GM18502 (cell line): ENCODE measurements at regions not wholly inside any gene's neighbourhood (a gene's known extent, or its start where the extent isn't known, plus 50 kb on each side); places are given as distances from the start of the nearest gene placed in this dataset.

Source experiments
- ATAC-seq: cut with Tn5 transposase; IDR thresholded peaks from one replicate; pipeline ENCODE4 v1.9.1; 2021; ENCODE audit warnings: mild to moderate bottlenecking; ENCODE audit not compliant: unreplicated experiment, poor library complexity

- peak; percentile 84 for ATAC-seq
Observed at GRCh38 chr6:166106076-166106686, 61.5 kb downstream of the TBXT start.

- ATAC-seq, result peak; percentile 20
Observed at GRCh38 chr6:166105341-166106075, 62.1 kb downstream of the TBXT start.

- no peak for ATAC-seq
Observed at GRCh38 chr6:166104872-166105271, 62.8 kb downstream of the TBXT start.

DNA sequence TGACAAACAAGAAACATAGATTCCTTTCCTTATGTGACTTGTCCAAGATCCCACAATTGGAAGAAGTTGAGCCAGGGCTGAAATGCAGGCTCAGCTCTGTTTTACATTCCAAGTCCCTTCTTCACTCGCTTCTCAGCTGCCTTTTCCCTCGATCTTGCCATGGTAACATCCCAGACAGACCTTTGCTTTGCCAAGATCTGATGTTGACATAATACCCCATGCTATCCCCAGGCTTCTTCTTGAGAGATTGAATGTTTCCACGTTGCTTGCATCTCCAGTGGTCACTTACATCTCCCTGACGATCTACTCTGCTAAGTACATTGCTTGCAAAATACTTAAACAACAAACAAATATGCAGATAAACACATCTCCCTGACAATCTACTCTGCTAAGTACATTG, 63.5 kb downstream of the TBXT start:
- ATAC-seq, result no peak

DNA sequence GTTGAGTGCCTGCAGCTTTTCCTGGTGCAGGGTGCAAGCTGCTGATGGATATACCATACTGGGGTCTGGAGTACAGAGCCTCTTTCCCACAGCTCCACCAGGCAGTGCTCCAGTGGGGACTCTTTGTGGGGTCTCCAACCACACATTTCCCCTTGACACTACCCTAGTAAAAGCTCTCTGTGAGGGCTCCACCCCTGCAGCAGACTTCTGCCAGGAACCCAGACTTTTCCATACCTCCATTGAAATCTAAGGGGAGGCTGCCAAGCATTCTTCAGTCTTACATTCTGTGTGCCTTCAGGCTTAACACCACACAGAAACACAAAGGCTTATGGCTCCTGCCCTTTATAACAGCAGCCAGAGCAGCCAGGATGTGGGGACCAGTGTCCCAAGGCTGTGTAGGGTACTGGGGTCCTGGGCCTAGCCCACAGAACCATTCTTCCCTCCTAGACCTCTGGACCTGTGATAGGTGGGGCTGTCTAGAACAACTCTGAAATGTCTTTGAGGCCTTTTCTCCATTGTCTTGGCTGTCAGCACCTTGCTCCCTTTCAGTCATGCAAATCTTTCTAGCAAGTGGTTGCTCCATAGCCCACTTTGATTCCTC, 65.7 kb downstream of the TBXT start:
- no peak for ATAC-seq

- ATAC-seq, result peak; percentile 76
Observed at GRCh38 chr6:166097914-166098522, 69.6 kb downstream of the TBXT start.

DNA sequence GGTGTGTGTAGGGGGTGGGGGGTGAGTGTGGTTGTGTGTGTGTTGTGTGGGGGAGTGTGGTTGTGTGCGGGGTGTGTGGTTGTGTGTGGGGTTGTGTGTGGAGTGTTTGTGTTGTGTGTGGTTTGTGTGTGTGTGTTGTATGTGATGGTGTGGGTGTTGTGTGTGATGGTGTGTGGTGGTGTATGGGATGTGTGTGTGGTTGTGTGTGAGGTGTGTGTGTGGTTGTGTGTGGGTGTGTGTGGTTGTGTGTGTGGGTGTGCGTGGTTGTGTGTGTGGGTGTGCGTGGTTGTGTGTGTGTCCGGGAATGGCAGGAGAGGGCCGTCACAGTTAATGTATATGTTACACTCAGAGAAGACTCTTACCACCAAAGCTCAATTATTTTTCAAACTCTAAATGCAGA, 79.8 kb downstream of the TBXT start:
- no peak for ATAC-seq

DNA sequence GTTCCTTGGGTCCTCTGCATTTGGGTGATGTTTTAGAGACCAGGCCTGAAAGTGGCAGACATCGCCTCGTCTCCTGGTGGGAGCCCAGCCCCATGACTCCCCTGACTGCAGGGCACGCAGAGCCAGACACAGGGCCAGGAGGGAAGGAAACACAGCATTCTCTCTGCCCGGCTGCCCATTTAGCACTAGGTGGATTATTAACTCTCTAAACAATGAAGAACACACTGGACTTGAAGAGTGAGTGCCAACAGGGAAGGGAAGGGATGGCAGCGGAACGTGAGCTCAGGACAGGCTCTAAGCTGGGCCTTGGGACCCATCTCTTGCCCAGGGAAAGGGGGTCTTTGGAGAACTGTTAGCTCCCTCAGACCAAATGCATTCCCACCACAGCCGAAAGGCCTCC, 80.4 kb downstream of the TBXT start:
- no peak for ATAC-seq

DNA sequence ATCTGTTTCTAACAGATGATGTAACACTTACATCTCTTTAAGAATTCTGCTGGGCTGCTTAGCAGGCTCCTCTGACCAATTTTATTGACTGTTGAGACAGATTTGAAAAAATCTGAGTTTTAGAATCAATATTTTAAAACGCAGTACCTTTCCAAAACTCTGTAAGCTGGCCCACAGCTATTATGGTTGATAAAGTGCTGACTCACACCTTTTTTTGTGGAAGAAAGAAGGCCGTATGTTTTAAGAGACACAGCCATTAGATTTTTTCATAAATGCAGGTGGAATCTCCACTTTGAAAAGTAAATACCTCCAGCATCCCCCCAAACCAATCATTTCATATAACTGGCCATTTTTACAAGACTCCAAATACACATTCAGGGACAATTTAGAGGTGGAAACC, 82.2 kb downstream of the TBXT start:
- no peak for ATAC-seq

- no peak for ATAC-seq
Observed at GRCh38 chr6:166084951-166085350, 82.7 kb downstream of the TBXT start.

DNA sequence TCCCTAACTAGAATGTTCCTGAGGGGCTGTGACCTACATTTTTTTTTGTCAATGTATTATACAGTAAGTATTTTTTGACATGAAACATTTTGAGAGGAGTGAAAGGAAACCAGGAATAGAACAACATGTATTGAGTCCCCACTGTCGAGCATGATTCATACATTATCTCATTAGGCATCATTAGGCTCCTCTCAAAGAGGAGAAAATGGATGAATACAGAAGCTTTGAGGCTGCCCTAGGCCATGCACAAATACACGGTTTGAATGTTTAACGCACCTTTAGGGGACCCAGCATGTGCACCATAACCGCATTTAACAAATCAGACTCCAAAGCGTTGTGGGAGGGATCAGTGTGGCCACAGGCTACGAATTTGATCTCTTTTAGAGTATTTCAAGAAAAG, 87.8 kb downstream of the TBXT start:
- no peak for ATAC-seq

- no peak for ATAC-seq
Observed at GRCh38 chr6:166078294-166078693, 89.4 kb downstream of the TBXT start.

GRCh38 chr6:166076625-166077024, 91.0 kb downstream of the TBXT start:
- ATAC-seq, result no peak

DNA sequence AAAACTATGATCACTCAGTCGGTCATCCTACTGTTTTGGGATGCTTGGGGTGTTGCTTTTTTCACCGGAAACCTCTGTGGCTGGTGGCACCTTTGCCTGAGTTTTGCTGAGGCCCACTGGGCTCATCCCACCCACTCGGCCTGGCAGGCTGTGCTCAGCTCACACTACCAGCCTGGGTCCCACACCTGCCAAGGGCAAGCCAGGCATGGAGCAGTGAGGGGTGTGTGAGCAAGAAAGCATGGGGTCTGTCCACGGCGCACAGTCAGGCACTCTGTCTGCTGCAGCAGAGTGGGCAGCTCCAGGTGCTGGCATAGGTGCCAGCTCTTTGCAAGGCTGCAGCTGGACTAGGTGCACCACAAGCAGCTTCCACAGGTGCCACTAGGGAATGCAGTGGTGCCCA, 91.7 kb downstream of the TBXT start:
- ATAC-seq, result no peak

GRCh38 chr6:166075186-166075585, 92.5 kb downstream of the TBXT start:
- no peak for ATAC-seq

GRCh38 chr6:166073082-166073481, 94.6 kb downstream of the TBXT start:
- ATAC-seq, result no peak

GRCh38 chr6:166068768-166069167, 98.9 kb downstream of the TBXT start:
- ATAC-seq, result no peak

DNA sequence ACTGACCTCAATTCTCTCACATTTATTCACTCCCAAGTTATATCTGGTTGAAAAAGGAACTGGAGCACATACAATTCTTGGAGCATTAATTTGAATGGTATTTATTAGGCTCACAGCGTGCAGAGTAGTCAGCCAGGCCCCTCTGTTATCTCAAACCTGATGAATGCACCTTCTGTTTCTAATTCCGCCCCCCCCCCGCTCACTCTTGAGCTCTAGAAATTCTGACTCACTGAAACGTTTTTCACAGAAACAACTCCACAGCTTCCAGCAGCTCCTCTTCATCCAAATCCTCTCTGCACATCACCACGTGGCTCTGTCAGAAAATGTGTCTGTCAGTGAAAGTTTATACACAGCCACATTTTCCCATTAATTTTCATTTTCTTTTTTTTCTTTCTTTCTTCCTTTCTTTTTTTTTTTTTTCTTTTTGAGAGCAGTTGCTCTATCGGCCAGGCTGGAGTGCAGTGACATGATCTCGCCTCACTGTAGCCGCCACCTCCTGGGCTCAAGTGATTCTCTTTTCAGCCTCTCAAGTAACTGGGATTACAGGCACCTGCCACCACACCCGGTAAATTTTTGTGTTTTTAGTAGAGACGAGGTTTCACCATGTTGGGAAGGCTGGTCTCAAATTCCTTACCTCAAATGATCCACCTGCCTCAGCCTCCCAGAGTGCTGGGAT, 109.4 kb downstream of the TBXT start:
- no peak for ATAC-seq

GRCh38 chr6:166057431-166057830, 110.2 kb downstream of the TBXT start:
- no peak for ATAC-seq

DNA sequence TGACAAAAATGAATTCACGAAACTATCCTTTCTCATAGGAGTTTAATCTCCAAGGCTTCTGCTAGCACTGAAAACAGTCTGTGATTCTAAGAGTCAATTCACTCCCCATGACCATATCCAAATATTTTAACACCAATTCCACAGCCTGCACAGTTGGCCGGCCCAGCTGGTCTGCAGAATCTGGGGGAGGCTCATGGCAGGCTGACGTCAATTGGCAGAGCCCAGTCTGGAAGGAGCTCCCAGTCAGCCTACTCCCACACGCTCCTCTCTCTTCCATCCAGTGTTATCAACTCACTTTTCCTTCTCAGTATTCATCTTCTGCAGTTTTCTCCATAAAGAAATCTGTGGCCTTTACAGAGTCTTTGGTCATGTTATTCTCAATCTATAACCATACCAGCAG, 111.0 kb downstream of the TBXT start:
- ATAC-seq, result no peak

DNA sequence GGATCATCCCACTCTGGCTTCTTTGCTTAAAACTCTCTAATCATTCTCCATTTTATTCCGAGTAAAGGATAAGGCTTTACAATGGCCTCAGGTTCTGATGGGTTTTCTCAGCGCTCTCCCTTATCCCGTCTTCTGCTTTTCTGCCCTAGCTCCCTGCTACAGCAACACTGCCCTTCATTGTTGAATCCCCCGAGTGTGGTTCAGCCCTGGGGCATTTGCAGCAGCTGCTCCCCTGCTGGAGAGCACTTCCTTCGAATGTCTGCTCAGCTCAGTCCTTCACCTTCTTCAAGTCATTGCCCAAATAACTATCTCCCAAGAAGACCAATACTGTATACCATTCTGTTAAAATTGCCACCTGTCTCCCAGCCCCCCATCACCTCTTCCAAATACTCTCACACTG, 111.8 kb downstream of the TBXT start:
- ATAC-seq, result no peak
